ENCODE measurements at regions not wholly inside any gene's neighbourhood (a gene's known extent, or its start where the extent isn't known, plus 50 kb on each side); places are given as distances from the start of the nearest gene placed in this dataset.

DNA sequence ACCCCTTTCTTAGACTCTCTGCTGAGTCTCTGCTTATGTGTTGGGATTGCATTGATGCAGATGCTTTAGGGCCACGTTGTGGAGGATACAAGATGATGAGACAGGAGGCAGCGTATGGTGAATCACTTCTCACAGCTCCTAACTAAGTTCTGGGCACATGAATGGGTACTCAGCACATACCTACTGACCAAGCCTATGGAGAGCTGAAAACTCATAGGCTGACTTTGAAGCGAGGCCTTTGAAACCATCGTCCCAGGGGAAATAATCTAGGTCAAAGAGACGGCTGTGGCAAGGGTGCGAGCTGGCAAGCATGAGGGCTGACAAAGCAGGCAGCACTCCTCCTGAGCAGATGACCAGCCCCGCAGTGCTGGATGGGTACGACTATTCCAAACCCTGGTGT, 180.2 kb upstream of the TNP1 start:
- no peak for DNase-seq (ENCODE audit: low read depth in 3 of 3)

DNA sequence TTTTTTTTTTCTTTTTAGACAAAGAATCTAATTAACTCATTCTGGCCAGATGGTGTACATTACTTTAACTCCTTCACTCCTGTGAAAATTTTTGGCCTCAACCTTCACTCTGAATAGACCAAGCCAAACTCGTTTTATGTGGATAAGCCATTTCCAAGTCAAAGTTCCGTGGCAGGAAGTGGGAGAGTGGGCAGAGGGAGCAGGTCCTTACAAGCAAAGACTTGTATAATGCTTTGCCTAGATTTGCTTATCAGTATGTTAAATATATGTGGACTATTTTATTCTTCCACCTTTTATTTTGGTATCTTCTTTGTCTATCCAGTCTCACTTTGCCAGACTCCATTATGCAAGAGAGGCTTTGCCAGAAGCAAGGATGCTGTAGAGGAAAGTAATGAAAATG, 178.1 kb upstream of the TNP1 start:
- no peak for DNase-seq (ENCODE audit: low read depth in 3 of 3)

DNA sequence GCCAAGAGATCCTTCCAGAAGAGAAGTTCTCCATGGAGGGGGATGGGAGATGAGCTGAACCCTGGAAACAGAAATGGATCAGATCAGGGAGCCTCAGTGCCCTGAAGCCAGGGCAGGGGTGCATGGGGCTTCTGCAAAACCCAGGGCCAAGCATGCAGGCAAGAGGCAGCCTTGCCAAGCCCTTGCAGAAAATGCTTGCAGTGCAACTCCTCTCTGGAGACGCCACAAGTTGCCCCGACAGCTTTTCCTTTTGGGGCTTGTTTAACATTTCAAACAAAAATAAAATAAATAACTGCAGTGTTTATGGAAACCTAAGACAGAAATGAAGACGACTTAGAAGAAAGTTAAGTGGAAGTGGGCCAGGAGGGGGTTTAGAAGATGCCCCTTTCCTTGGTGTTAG, 177.5 kb upstream of the TNP1 start:
- no peak for DNase-seq (ENCODE audit: low read depth in 3 of 3)

DNA sequence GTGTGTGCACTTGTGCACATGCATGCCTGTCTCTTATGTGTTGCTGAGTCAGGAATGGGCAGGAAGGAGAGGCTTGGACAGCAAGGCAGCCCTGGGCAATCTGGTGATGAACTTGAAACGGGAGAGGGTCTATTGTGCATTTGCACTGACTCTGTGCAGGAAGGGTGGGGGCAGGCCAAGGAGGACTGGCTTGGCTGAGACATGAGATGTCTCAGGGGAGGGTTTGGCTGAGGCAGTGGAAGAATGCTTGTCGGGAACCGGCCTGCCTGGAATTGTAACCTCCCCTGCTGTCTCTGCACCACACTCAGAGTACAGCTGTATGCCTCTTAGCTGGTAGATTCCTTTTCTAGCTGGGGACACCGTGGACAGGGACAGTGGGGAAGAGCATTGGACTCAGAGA, 176.1 kb upstream of the TNP1 start:
- DNase-seq (ENCODE audit: low read depth in 3 of 3): no peak

DNA sequence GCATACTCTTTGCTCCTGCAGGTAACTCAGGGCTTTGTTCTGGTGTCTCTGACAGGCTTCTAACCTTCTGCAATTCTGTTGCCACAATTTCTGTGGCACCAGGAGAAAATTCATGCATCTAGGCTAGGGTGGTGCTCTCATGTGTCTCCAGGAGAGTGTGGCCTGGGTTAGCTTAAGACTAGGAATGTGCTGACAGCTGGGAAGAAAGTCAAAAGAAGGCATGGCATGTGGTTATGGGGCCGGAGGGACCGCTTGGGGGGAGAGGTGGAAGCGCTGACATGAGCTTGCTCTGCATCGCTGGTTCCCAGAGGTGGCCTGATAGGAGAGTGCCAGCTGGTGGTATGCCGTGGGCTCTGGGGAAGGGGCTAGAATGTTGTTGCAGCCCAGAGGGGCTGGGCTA, 173.3 kb upstream of the TNP1 start:
- DNase-seq (ENCODE audit: low read depth in 3 of 3): no peak

DNA sequence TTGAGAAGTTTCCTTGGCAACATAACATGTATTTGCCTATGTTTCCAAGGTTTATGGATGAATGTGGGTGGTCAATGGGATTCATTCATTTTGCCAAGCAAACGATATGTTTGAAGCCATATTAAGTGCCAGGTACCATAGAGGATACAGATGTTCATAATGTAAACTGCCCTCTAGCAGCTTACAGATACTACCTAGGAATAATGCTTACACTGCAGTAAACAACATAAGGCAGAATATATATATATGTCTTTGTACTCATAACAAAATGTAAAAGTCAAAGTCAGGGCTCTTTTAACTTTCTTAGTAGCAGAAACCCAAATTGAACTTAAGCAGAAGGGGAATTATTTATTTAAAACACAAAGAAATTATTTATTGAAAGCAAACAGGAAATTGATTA, 171.6 kb upstream of the TNP1 start:
- DNase-seq (ENCODE audit: low read depth in 3 of 3): no peak

DNA sequence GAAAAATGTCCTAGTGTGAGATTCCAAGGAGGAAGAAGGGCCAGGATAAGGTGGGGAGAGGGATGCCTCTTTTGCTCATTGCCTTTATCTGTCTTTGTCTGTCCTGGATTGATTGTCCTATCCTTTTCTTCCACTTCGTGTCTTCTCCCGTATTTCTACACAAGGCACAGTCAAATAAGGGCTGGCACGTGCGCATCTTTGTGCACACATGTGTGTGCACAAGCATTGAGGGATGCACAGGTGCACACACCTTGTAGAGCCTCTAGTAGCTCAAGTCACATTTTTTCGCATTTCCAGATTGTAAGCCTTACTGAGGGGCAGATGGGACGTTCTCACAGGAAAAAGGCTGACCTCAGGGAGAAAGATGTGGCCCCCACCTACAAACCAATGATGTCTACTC, 170.2 kb upstream of the TNP1 start:
- DNase-seq (ENCODE audit: low read depth in 3 of 3): no peak

DNA sequence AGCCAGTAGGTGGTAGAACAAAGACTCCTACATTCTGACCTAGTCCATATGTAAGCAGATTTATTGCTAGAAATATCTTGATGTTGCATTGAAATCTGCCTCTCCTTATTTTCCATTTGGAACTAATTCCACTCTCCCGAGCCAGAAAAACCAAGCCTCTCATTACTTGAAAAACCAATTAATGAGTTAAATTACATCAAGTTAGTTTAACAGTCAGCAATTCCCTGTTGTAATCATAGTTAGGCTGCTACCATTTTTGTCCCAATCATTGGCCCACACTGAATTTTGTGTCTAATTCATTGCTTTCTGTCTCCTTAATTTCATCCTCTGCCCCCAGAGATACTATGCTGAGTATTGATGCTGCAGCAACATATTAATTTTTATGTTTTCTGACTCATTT, 168.3 kb upstream of the TNP1 start:
- no peak for DNase-seq (ENCODE audit: low read depth in 3 of 3)

DNA sequence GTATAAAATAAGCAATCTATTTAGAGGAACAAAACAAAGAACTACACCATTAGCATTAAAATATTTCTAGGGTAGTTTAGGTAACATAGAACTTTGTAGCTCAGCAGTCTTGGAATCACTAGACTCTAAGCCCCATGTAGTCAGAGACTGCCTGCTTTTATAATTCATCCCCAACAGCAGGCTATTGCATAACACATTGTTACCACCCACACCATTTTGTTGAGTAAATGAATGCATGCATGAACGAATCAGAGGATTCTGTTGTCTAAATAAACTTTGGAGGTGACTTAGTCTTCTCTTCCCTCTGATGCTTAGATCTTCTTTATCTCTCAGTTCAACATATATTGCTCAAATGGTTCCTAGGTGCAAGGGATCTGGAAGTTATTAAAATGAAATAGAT, 167.6 kb upstream of the TNP1 start:
- DNase-seq (ENCODE audit: low read depth in 3 of 3): no peak

DNA sequence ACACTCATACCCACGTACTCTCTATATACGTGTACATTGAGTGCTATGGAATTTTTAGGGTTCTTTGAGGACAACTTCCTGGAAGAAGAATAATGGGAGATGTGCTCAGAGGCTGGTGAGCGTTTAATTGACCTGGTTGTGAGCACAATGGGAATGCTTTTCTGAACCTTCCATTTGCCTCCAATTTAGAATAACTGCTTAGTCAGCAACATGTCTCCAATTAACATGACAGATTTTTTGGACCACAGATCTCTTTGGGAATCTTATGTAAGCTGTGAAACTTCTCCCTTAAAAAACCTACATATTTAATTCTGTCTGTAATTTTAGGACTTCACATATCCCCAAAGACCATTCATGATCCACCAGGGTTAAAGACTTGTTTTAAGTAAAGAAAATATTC, 166.7 kb upstream of the TNP1 start:
- DNase-seq (ENCODE audit: low read depth in 3 of 3): no peak

DNA sequence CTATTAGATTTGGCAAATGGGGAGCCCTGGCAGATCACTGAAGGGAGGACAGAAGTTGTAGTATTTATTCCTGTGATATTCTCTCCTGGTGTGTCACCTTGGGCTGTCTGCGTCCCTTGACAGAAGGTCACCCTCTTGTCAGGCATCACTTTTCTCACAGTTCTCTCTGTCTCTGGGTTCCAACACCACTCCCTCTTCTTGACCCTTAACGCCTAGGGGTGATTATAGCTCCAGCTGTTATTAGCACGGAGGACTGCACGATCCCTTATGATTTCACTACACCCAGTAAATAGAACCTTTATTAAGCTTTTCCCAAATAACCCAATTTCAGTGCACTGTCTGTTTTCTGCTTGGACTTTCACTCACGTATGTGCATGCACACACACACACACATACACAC, 166.3 kb upstream of the TNP1 start:
- DNase-seq (ENCODE audit: low read depth in 3 of 3): no peak

DNA sequence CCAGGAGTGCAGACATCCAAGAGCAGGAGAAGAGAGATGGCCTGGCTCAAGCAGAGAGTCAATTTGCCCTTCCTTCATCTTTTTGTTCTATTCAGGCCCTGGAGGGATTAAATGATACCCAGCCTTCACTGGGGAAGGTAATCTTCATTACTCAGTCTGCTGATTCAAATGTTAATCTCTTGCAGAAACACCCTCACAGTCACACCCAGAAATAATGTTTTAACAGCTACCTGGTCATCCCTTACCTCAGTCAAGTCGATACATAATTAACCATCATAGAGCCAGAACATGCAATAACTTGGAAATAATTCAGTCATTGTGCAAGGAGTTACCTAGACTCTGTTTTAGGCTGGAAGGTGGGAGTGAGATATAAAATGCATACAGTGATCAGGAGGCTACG, 163.7 kb upstream of the TNP1 start:
- no peak for DNase-seq (ENCODE audit: low read depth in 3 of 3)

DNA sequence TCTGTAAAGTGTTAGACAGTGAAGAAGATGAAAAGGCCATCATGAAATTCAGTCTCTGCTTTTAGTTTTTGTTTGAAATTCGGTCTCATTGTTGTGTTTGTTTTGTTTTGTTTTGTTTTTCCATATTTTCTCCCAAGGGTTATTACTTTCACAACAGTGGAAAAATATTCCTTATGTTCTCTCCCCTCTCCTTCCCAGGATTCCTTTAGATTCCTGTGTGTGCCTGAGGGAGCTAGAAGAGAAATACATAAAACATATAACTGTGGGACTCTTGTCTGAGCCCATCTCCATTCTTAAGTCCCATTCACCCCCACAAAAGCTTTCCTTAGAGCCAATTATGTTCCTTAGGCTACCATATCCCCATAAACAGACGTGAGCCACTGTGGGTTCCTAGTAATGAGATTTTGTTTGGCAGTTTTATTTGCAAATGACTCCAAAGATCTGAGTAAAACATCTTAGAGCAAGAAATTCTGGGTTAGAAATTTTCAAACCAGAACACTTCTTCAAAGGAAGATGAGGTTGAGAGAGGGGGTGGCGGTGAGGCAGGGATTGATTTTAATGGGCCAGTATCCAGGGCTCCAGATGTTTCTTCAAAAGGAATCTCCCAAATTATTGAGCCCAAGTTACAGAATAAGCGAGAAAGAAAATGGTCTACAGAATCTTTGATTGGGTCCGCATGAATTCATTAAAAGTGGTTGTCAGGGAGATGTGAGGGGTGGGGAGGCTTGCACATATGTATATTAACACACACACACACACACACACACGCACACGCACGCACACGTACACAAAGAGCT, 157.8 kb upstream of the TNP1 start:
- no peak for DNase-seq (ENCODE audit: low read depth in 3 of 3)

DNA sequence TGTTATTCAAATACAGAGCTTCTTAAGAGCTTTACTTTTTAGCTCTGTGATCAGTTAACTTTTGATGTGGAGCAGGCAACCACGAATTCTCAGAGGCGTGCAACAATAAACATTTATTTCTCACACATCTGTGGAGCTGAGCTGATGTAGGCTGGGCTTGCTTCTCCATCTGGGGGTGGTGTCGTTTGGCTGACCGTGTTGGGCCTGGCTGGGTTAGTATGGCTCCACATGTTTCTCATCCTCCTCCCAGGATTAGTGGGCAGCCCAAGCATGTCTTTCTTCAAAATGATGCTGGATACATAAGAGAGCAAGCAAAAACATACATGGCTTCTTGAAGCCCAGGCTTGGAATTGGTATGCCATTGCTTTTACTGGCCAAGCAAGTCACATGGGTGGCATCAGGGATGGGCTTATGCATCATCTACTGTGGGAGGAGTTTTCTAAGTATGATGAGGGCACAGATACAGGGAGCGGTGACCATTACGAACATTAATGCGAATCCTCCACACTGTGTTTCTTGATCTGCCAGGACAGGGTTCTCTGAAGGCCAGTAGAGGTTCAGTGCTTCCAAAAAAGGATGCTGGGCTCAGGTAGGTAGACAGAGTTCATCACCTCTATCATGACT, 157.0 kb upstream of the TNP1 start:
- no peak for DNase-seq (ENCODE audit: low read depth in 3 of 3)

DNA sequence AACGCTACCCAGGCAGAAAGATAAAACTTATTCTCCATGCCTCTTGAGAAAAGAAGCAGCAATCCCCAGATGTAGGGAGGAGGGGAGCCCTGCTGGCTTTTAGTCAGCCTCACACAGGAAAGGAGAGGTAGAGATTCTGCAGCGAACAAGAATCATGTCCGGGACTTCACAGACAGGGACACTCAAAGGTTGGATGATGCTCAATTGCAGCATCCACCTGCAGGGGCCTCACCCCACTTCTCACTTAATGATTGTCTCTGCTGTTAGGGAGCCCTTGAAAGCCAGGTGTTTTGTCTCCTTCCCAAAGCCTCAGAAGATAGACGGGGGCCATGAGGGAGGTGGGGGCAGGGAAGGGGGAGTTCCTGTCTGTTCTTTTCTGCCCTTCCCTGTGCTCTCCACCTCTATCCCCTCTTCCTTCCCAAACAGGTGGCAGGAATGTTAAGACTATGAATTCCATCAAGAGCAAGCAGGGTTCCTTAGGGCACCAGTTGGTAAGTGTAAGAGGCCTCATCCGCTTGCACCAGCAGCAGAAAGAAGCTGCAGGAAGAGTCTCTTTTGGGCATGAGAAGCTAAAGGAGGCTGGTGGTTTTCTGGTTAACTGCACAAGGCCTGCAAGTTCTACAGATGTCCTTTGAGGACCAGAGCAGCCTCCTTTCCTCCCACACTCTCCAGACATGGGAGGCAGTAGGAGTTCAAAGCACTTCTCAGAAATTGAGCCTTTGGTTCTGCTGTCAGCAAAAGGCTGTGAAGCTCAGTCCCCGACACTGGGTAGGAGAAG, 154.7 kb upstream of the TNP1 start:
- DNase-seq (ENCODE audit: low read depth in 3 of 3): no peak

DNA sequence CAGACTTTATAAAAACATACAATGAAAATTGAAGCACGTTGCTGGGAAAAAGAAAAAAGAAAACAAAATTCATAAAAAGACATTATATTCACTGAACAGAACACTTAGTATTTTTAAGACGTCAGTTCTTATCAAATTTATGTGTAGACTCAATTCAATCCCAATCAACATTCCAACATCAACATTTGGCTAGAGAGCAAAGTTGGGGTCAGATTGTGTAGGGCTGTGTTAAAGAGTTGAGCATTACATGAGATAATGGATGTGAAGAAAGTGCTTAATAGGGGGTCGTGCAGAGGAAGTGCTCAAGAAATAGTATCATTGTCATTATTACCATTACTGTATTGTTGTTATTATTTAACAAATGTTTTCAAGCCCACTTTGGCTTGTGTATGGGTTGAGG, 154.1 kb upstream of the TNP1 start:
- DNase-seq (ENCODE audit: low read depth in 3 of 3): no peak

DNA sequence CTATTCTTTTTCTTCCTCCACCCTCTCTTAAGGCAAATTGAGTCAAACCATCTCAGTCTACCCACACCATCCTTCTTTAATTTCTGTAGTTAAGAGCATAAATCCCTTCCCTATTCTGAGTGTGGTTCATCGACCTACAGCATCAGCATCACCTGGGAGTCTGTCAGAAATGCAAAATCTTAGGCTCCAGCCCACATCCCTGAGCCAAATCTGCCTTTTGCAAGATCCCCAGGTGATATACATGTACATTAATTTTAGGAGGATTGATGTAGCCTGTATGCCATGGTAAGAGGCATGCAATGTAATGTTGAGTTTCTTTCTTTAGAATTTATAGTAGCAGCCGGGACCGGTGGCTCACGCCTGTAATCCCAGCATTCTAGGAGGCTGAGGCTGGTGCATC, 151.7 kb upstream of the TNP1 start:
- DNase-seq (ENCODE audit: low read depth in 3 of 3): no peak

DNA sequence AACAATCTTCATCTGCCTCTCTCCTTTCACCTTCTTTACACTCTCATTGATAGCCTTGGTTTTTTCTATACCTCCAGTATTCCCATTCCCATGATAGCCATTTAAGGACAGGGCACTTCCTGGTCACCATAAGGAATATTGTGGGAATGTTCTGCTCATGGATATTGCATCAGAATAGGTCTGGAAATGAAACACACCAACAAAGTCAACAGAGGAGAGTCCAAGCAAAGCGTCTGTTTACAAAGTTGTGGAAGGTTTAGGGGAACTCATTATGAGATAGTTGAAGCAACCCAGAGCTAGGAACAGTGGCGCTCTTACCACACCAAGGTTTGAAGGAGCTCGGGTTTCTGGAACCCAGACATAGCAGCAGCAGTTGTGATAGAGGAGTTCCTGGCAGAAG, 150.3 kb upstream of the TNP1 start:
- no peak for DNase-seq (ENCODE audit: low read depth in 3 of 3)

DNA sequence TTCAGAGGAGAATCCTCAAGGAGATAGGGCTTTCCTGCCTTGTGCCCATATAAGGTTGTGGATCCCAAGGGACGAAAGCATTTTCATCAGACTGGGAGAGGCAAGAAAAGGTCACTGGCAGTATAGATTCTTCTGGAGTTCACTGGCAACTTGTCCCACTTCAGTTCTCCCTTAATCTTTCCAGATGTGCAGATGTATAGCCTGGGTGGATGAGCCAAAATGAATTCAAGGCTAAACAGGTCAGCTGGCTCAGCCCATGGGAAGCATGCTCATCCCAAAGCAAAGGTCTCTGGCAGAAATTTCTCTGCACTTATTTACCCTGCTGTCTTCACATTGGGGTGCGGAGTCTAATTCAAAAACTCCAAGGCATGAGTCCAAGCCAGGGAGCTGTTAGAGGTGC, 148.9 kb upstream of the TNP1 start:
- no peak for DNase-seq (ENCODE audit: low read depth in 3 of 3)

DNA sequence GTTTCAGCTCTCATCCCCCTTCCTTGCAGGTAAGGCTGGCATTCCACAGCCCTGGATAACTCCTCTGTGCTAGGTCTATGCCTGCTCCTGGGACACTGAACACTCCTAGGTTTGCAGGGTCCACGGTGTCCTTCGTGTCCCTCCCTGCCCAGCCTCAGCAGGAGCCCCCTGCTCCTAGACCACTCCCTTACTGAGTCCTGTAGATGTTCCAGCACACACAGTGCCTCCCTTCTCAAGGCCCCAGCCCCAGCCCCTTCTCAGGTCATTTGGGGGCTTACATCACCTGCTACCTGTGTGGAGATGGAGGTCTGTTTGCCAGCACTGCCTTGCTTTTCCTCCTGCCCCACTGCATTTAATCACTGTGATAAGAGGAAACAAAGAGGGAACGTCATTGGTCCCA, 146.4 kb upstream of the TNP1 start:
- no peak for DNase-seq (ENCODE audit: low read depth in 3 of 3)

DNA sequence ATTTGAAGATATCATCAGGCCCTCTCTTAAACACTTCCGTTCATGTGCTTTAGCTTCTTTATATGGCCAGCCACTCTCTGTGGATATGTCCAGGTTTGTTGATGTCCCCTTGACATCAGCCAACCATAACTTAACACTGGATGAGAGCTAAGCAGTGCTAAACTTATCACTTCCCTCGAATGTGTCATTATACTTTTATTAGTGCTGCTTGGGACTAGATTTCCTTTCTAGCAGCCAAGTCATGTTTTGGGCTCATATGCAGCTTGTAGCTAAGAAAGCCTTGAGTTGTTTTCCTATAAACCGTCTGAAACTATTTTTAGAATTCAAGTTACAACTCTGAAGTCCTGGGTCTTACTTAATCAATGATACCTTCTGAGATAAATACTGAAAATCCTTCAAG, 144.8 kb upstream of the TNP1 start:
- DNase-seq (ENCODE audit: low read depth in 3 of 3): no peak

DNA sequence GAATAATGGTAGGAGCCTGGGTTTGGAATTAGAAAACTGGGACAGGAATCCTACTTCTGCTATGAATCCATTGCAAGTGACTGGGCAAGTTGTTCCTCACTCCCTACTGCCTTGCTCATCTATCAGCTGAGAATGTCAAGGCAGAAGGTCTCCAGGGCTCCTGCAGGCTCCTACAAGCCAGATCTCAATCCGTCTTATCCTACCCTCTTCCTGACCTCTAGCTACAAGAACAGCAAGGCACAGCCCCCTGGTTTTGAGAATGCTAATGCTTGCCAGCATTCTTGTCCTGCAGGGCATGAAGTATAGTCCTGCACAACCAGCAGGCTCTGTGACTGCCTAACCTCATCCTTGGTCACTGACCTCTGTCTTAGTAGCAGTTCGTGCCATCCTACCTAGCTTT, 141.9 kb upstream of the TNP1 start:
- no peak for DNase-seq (ENCODE audit: low read depth in 3 of 3)

DNA sequence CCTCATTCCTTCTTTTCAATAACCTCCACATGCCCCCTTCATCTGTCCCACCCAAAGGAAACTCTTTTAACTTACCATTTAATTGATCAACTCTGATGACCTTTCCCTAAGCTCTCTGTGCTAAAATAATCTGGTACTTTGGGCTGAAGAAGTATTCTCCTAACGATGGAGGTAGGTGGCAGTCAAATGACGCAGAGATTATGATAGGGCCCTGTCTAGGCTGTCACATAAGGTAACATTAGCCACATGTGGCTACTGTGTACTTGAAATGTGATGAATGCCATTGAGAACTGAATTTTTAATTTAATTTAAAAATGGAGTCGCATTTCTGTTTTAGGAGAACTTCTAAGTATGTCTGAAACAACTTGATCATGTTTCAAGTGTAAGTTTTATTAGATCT, 140.5 kb upstream of the TNP1 start:
- DNase-seq (ENCODE audit: low read depth in 3 of 3): no peak
